HG03108 (cell line): ENCODE measurements at regions not wholly inside any gene's neighbourhood (a gene's known extent, or its start where the extent isn't known, plus 50 kb on each side); places are given as distances from the start of the nearest gene placed in this dataset.

Source experiments
- ATAC-seq: cut with Tn5 transposase; IDR thresholded peaks from one replicate; pipeline ENCODE4 v1.9.1; 2021; ENCODE audit warnings: moderate library complexity; ENCODE audit not compliant: unreplicated experiment

GRCh38 chr5:82330530-82331270, 52.5 kb upstream of the RPS23 start:
- ATAC-seq = no peak

- no peak for ATAC-seq
Measured at GRCh38 chr5:82329393-82329792, 51.2 kb upstream of the RPS23 start.
